Neuronal stem cell (in vitro differentiated cells): ENCODE measurements at regions not wholly inside any gene's neighbourhood (a gene's known extent, or its start where the extent isn't known, plus 50 kb on each side); places are given as distances from the start of the nearest gene placed in this dataset.

ENCODE experiments used
- DNase-seq: peaks from one replicate; pipeline ENCODE4 v3.0.0-alpha.2; 2013; ENCODE audit warnings: low spot score
- H2AFZ ChIP-seq: one replicate; pipeline ENCODE4 v1.6.1; 2013; ENCODE audit warnings: mild to moderate bottlenecking, low read length, inconsistent platforms
- H2AK5ac ChIP-seq: 2 replicates; pipeline ENCODE4 v1.6.1; 2013; ENCODE audit warnings: low read depth, mild to moderate bottlenecking, inconsistent platforms, low read length, moderate library complexity, mixed read lengths
- H2BK120ac ChIP-seq: 2 replicates; pipeline ENCODE4 v1.6.1; 2013; ENCODE audit warnings: low read depth, mild to moderate bottlenecking, inconsistent platforms, low read length, moderate library complexity, mixed read lengths
- H2BK12ac ChIP-seq: one replicate; pipeline ENCODE4 v1.6.1; 2013; ENCODE audit warnings: low read length, inconsistent platforms
- H2BK15ac ChIP-seq: 2 replicates; pipeline ENCODE4 v1.6.1; 2013; ENCODE audit warnings: mild to moderate bottlenecking, low read length, inconsistent platforms, mixed read lengths
- H2BK5ac ChIP-seq: one replicate; pipeline ENCODE4 v1.6.1; 2013; ENCODE audit warnings: inconsistent platforms, mild to moderate bottlenecking, low read length, moderate library complexity
- H3K14ac ChIP-seq: one replicate; pipeline ENCODE4 v1.6.1; 2013; ENCODE audit warnings: low read length, inconsistent platforms
- H3K18ac ChIP-seq: 2 replicates; pipeline ENCODE4 v1.6.1; 2013; ENCODE audit warnings: low read length, inconsistent platforms
- H3K23ac ChIP-seq: 2 replicates; pipeline ENCODE4 v1.6.1; 2013; ENCODE audit warnings: low read depth, mild to moderate bottlenecking, mixed read lengths, low read length, inconsistent platforms; ENCODE audit not compliant: poor library complexity
- H3K27ac ChIP-seq: replicated peaks from 3 replicates; pipeline ENCODE4 v1.5.1; 2013; ENCODE audit warnings: low read length, inconsistent platforms
- H3K27me3 ChIP-seq, 3 experiments: 2 replicates each; pipeline ENCODE4 v1.6.1; 2013; ENCODE audit warnings: low read length in 3 of 3, mild to moderate bottlenecking in 2 of 3, inconsistent platforms in 1 of 3, low read depth in 1 of 3, mixed read lengths in 1 of 3, moderate library complexity in 1 of 3; ENCODE audit not compliant: control insufficient read depth in 3 of 3, insufficient read depth in 3 of 3
- H3K36me3 ChIP-seq, 2 donors: replicated peaks in 1 of 2; 2 replicates each; pipeline ENCODE4 v1.6.1; 2013; ENCODE audit warnings: low read length in 2 of 2; ENCODE audit not compliant: control insufficient read depth in 2 of 2, insufficient read depth in 2 of 2
- H3K4ac ChIP-seq: 2 replicates; pipeline ENCODE4 v1.6.1; 2013; ENCODE audit warnings: inconsistent platforms, mild to moderate bottlenecking, low read length, moderate library complexity
- H3K4me1 ChIP-seq, 2 donors: 1 replicate in 1 of 2; 2 replicates in 1 of 2; pipeline ENCODE4 v1.6.1; 2013; ENCODE audit warnings: low read length in 2 of 2, low read depth in 1 of 2; ENCODE audit not compliant: control insufficient read depth in 2 of 2, insufficient read depth in 1 of 2
- H3K4me2 ChIP-seq: one replicate; pipeline ENCODE4 v1.6.1; 2013; ENCODE audit warnings: mild to moderate bottlenecking, low read length, inconsistent platforms; ENCODE audit not compliant: insufficient read depth, poor library complexity, severe bottlenecking
- H3K4me3 ChIP-seq, 2 donors: 2 replicates each; pipeline ENCODE4 v1.5.1; 2013; ENCODE audit warnings: low read length in 2 of 2, mild to moderate bottlenecking in 2 of 2, inconsistent platforms in 1 of 2, moderate library complexity in 1 of 2
- H3K79me1 ChIP-seq: one replicate; pipeline ENCODE4 v1.6.1; 2013; ENCODE audit warnings: low read depth, mild to moderate bottlenecking, inconsistent platforms, low read length, moderate library complexity
- H3K9ac ChIP-seq: one replicate; pipeline ENCODE4 v1.6.1; 2013; ENCODE audit warnings: mild to moderate bottlenecking, low read depth, low read length, inconsistent platforms; ENCODE audit not compliant: poor library complexity
- H3K9me3 ChIP-seq, 2 donors: replicated peaks in 1 of 2; 2 replicates each; pipeline versions ENCODE3 to v1.6.1; 2013; ENCODE audit warnings: low read length in 2 of 2, mild to moderate bottlenecking in 2 of 2, inconsistent platforms in 1 of 2, low read depth in 1 of 2, mixed read lengths in 1 of 2, moderate library complexity in 1 of 2; ENCODE audit not compliant: control insufficient read depth in 2 of 2, insufficient read depth in 1 of 2
- H4K8ac ChIP-seq: one replicate; pipeline ENCODE4 v1.6.1; 2013; ENCODE audit warnings: low read depth, mild to moderate bottlenecking, inconsistent platforms, low read length, moderate library complexity
- H4K91ac ChIP-seq: one replicate; pipeline ENCODE4 v1.6.1; 2013; ENCODE audit warnings: low read length, low read depth, mild to moderate bottlenecking, inconsistent platforms; ENCODE audit not compliant: poor library complexity
- WGBS, 2 donors: extraction: QIAGEN DNeasy Blood & Tissue Kit; methylation state at CpG; one replicate each; pipeline ENCODE4 v1.1.7; 2013; ENCODE audit warnings: missing lambda C conversion rate in 2 of 2, mixed read lengths in 1 of 2; ENCODE audit not compliant: insufficient read length in 2 of 2, insufficient replicate concordance in 1 of 2; ENCODE audit errors: extremely low coverage in 2 of 2; 5-methylcytosine and 5-hydroxymethylcytosine counted together

DNA sequence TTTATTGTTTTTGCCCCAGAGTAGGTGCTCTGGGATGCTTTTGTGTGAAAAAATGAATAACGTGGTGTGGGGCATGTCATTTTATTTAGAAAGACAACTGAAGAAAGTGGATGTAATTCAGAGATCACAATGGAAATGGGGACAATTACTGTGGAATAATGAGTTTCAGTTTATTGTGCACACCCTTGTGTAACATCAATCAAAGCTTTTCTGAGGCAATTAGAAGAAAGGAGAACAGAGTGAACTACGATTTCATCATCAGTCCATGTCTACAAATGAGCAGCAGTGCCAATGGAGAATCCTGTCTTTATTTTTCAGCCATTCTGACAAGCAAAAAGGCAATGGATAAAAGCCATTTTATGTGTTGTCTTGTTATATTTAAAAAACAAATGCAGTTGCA lies 339.2 kb downstream of the TMA16 start:
- H3K23ac ChIP-seq = no peak overlapping the region
- H2BK12ac ChIP-seq = no peak overlapping the region
- no peak overlapping the region for H3K4ac ChIP-seq
- H3K4me2 ChIP-seq = no peak overlapping the region
- no peak overlapping the region for H3K9ac ChIP-seq
- H3K9me3 ChIP-seq = no peaks in the 10 kb centered on the region
- H3K27ac ChIP-seq = no peak overlapping the region
- DNase-seq = no peak
- H3K4me1 ChIP-seq = no peaks in the 10 kb centered on the region
- no peak overlapping the region for H3K14ac ChIP-seq
- no peaks in the 10 kb centered on the region for H3K36me3 ChIP-seq
- H2AK5ac ChIP-seq = no peak overlapping the region
- no peak overlapping the region for H2BK5ac ChIP-seq
- H4K8ac ChIP-seq = no peak overlapping the region
- WGBS, 2 donors = no CpG with 5 or more reads among the region's 2 CpGs
- no peak overlapping the region for H3K18ac ChIP-seq
- no peak overlapping the region for H2BK15ac ChIP-seq
- H4K91ac ChIP-seq = no peak overlapping the region
- H3K27me3 ChIP-seq = no peaks in the 10 kb centered on the region
- H2AFZ ChIP-seq = no peak overlapping the region
- H3K79me1 ChIP-seq = no peaks in the 10 kb centered on the region
- H3K4me3 ChIP-seq = no peak overlapping the region
- no peak overlapping the region for H2BK120ac ChIP-seq

- H3K23ac ChIP-seq = no peak overlapping the region
- H2BK12ac ChIP-seq = no peak overlapping the region
- no peak overlapping the region for H3K4ac ChIP-seq
- DNase-seq = no peak
- no peaks in the 10 kb centered on the region for H3K79me1 ChIP-seq
- H2BK15ac ChIP-seq = no peak overlapping the region
- H3K36me3 ChIP-seq = no peaks in the 10 kb centered on the region
- H3K4me1 ChIP-seq = no peaks in the 10 kb centered on the region
- H2BK5ac ChIP-seq = no peak overlapping the region
- H2AFZ ChIP-seq = no peak overlapping the region
- no peak overlapping the region for H3K27ac ChIP-seq
- H3K18ac ChIP-seq = no peak overlapping the region
- no peak overlapping the region for H3K9ac ChIP-seq
- no peak overlapping the region for H3K4me2 ChIP-seq
- no peak overlapping the region for H2BK120ac ChIP-seq
- H3K27me3 ChIP-seq = no peaks in the 10 kb centered on the region
- H3K9me3 ChIP-seq = no peaks in the 10 kb centered on the region
- H3K14ac ChIP-seq = no peak overlapping the region
- H3K4me3 ChIP-seq = no peak overlapping the region
- no peak overlapping the region for H2AK5ac ChIP-seq
- WGBS, 2 donors = no CpG with 5 or more reads among the region's 3 CpGs
- no peak overlapping the region for H4K91ac ChIP-seq
- H4K8ac ChIP-seq = no peak overlapping the region
Measured at GRCh38 chr4:163846008-163846407, 351.5 kb downstream of the TMA16 start.

- Histone ChIP-seq H3K36me3 (peaks cover 0 to 2% of the 10 kb centered on the region in 2 donors), H2AK5ac (no peak overlapping the region), H4K8ac (no peak overlapping the region), H3K4me3 (no peak overlapping the region), H3K23ac (no peak overlapping the region), H3K18ac (no peak overlapping the region), H2BK5ac (no peak overlapping the region), H3K9me3 (peaks cover 0 to 2% of the 10 kb centered on the region in 2 donors), H2BK120ac (no peak overlapping the region), H3K79me1 (no peaks in the 10 kb centered on the region), H2BK12ac (no peak overlapping the region), H3K4me2 (no peak overlapping the region), H3K4ac (no peak overlapping the region), H3K27me3 (no peaks in the 10 kb centered on the region), H3K9ac (no peak overlapping the region), H3K14ac (no peak overlapping the region), H4K91ac (no peak overlapping the region), H3K4me1 (no peaks in the 10 kb centered on the region), H2BK15ac (no peak overlapping the region), H3K27ac (no peak overlapping the region), H2AFZ (no peak overlapping the region)
- no peak for DNase-seq
- no CpG with 5 or more reads among the region's 3 CpGs for WGBS, 2 donors
Measured at GRCh38 chr4:163852246-163852645, 357.8 kb downstream of the TMA16 start.

DNA sequence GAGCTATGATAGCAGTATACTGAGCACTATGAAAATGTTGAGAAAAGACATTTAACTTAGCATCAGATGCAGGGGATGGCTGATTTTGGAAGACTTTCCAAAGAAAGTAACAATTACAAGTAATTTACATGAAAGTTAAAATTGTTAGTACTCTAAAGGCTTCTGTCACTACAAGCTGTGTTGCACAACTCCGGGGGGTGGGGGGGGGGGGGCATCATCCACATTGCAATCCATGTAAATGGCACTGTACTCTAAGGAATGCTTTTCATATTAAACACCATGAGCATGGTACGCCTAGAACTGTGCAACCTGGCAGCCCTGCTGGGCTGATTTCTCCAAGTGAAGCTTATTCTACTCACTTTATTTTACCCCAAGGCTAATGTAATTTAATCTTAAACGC lies 363.4 kb downstream of the TMA16 start:
- H3K4me3 ChIP-seq = no peak overlapping the region
- no peak overlapping the region for H4K91ac ChIP-seq
- no peak overlapping the region for H2BK5ac ChIP-seq
- no peak overlapping the region for H4K8ac ChIP-seq
- no peaks in the 10 kb centered on the region for H3K9me3 ChIP-seq
- DNase-seq = no peak
- no peaks in the 10 kb centered on the region for H3K27me3 ChIP-seq
- H3K14ac ChIP-seq = no peak overlapping the region
- no peaks in the 10 kb centered on the region for H3K36me3 ChIP-seq
- H3K4me2 ChIP-seq = no peak overlapping the region
- H3K27ac ChIP-seq = no peak overlapping the region
- H2AK5ac ChIP-seq = no peak overlapping the region
- H3K4me1 ChIP-seq = no peaks in the 10 kb centered on the region
- H3K4ac ChIP-seq = no peak overlapping the region
- H3K9ac ChIP-seq = no peak overlapping the region
- H3K79me1 ChIP-seq = no peaks in the 10 kb centered on the region
- H2BK12ac ChIP-seq = no peak overlapping the region
- no peak overlapping the region for H3K18ac ChIP-seq
- no peak overlapping the region for H2BK120ac ChIP-seq
- H3K23ac ChIP-seq = no peak overlapping the region
- no CpG with 5 or more reads among the region's 3 CpGs for WGBS, 2 donors
- no peak overlapping the region for H2AFZ ChIP-seq
- no peak overlapping the region for H2BK15ac ChIP-seq
